ENCODE measurements at regions not wholly inside any gene's neighbourhood (a gene's known extent, or its start where the extent isn't known, plus 50 kb on each side); places are given as distances from the start of the nearest gene placed in this dataset.

DNA sequence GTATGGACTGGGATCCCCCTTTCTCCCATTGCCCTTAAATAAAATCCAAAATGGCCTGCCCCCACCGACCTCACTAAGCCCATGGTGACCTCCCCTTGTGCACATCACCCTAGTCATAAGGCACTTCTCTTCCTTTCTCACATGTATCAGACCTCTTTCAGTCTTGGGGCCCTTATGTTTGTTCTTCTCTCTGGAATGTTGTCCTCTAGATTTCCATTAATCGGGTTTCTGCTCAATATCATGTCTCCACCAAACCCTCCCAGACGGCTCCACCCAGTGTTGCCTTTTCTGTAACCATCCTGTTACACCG lies 196.3 kb downstream of the ERCC6L2 start:
- intact Hi-C loops (cut with DNase I; ENCODE audit: low total_unique reads): no loop called here
- DNase-seq: no peak
- TF ChIP-seq, protein P1, sequence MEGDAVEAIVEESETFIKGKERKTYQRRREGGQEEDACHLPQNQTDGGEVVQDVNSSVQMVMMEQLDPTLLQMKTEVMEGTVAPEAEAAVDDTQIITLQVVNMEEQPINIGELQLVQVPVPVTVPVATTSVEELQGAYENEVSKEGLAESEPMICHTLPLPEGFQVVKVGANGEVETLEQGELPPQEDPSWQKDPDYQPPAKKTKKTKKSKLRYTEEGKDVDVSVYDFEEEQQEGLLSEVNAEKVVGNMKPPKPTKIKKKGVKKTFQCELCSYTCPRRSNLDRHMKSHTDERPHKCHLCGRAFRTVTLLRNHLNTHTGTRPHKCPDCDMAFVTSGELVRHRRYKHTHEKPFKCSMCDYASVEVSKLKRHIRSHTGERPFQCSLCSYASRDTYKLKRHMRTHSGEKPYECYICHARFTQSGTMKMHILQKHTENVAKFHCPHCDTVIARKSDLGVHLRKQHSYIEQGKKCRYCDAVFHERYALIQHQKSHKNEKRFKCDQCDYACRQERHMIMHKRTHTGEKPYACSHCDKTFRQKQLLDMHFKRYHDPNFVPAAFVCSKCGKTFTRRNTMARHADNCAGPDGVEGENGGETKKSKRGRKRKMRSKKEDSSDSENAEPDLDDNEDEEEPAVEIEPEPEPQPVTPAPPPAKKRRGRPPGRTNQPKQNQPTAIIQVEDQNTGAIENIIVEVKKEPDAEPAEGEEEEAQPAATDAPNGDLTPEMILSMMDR (IDR thresholded peaks at IDR 0.05 in 8 of 11, conservative IDR thresholded peaks at IDR 0.05 in 3 of 11): peak in 2 of 11 experiments; percentile 2 to 10
- no peak for TF ChIP-seq POLR2AphosphoS5 (IDR thresholded peaks at IDR 0.05)
- Histone ChIP-seq H3K4me1 (no peaks in the 10 kb centered on the region), H3K27ac (no peak overlapping the region), H3K27me3 (replicated peaks in 1 of 7) (peaks cover 0 to 3% (median 0%) of the 10 kb centered on the region in 7 donors), H3K9me3 (no peaks in the 10 kb centered on the region), H3K36me3 (no peaks in the 10 kb centered on the region), H3K4me3 (no peak overlapping the region)
- 74 to 86% (median 82%) methylated on average over 4 of the region's 4 CpGs for WGBS, 5 donors

DNA sequence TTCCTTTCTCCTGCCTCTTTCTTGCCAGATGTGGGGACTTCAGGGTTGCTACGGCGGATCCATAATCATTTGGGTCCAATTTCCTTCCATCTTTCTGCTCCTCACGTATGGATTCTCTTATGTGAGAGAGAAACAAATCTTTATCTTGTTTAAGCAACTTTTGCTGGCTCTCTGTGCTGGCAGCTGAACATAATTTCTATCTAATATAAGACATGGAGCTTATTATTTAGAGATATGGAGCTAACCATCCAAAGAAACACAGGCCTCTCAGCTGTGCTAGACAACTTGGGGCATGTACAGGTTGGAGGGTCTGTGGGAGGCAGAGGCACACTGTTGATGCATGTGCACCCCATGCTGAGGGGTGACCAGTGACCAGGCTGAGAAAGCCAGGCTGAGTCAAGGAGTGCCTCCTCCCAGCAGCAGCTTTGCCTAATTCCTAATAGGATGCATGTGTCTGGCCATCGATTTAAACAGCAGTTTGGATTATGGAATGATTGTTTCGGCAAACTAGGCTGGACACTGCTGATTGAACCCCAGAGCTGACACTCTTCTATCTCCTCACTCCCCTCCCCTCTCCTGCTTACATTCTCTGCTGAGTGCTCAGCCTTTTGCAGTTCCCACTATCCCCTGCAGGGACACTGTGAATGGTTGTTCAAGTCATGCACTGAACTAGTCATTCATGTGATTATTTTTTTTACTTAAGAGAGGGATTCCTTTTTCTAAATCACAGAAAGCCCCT lies 195.8 kb downstream of the ERCC6L2 start:
- H3K9me3 ChIP-seq: no peaks in the 10 kb centered on the region
- 79 to 94% (median 86%) methylated on average over 5 of the region's 5 CpGs for WGBS, 5 donors
- no peaks in the 10 kb centered on the region for H3K4me1 ChIP-seq
- no peak overlapping the region for H3K4me3 ChIP-seq
- H3K36me3 ChIP-seq: no peaks in the 10 kb centered on the region
- peaks cover 0 to 3% (median 0%) of the 10 kb centered on the region in 7 donors for H3K27me3 ChIP-seq (replicated peaks in 1 of 7)
- no peak for DNase-seq
- TF ChIP-seq, protein P1 (IDR thresholded peaks at IDR 0.05 in 8 of 11, conservative IDR thresholded peaks at IDR 0.05 in 3 of 11): peak in 8 of 11 experiments; percentile 22 to 60 (median 38)
- TF ChIP-seq POLR2AphosphoS5 (IDR thresholded peaks at IDR 0.05): no peak
- TF ChIP-seq POLR2A (IDR thresholded peaks at IDR 0.05): no peak
- intact Hi-C loops (cut with DNase I; ENCODE audit: low total_unique reads): no loop called here
- no peak overlapping the region for H3K27ac ChIP-seq

DNA sequence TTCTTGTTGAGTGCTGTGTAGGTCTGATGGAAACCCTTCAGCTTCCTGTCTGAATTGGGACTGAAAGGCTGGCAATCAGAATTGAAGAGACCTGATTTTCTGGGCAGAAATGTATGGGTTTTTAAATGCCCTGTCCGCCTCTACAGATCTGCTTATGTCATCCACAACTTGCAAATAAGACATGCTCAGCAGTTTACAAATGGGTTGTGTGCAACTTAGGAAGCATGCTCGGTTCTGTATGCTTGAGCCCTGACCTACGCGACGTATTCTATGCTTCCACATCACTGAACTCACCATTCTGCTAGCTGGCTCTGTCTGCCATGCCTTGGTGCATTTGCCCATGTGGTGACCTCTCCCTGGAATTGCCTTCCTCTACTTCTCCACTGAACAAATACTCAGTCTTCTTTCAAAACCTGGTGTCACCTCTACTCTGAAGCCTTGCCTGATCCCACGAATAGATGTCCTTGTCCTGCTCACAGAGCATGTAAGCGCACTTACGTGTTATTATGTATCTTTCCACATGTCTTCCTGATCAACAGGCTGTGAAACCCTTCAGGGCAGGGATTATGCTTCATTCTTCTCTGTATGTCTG lies 194.2 kb downstream of the ERCC6L2 start:
- peaks cover 0 to 3% (median 0%) of the 10 kb centered on the region in 7 donors for H3K27me3 ChIP-seq (replicated peaks in 1 of 7)
- WGBS, 5 donors: 91 to 95% (median 94%) methylated on average over 8 of the region's 8 CpGs

GRCh38 chr9:96068511-96068910 lies 193.0 kb downstream of the ERCC6L2 start:
- Histone ChIP-seq H3K4me1 (no peaks in the 10 kb centered on the region), H3K9me3 (no peaks in the 10 kb centered on the region), H3K27ac (no peak overlapping the region), H3K4me3 (no peak overlapping the region), H3K27me3 (replicated peaks in 1 of 7) (peaks cover 0 to 3% (median 0%) of the 10 kb centered on the region in 7 donors), H3K36me3 (no peaks in the 10 kb centered on the region)
- TF ChIP-seq POLR2AphosphoS5 (IDR thresholded peaks at IDR 0.05) (no peak), POLR2A (IDR thresholded peaks at IDR 0.05) (no peak)
- TF ChIP-seq, protein P1 (IDR thresholded peaks at IDR 0.05 in 8 of 11, conservative IDR thresholded peaks at IDR 0.05 in 3 of 11): no peak
- intact Hi-C loops (cut with DNase I; ENCODE audit: low total_unique reads): no loop called here
- no peak for DNase-seq
- 78 to 94% (median 87%) methylated on average over 11 of the region's 11 CpGs for WGBS, 5 donors

More for the DNA sequence above, 194.2 kb downstream of the ERCC6L2 start:
- no peaks in the 10 kb centered on the region for H3K36me3 ChIP-seq
- no peak for TF ChIP-seq POLR2AphosphoS5 (IDR thresholded peaks at IDR 0.05)
- TF ChIP-seq POLR2A (IDR thresholded peaks at IDR 0.05): no peak
- TF ChIP-seq, protein P1 (IDR thresholded peaks at IDR 0.05 in 8 of 11, conservative IDR thresholded peaks at IDR 0.05 in 3 of 11): no peak
- no peaks in the 10 kb centered on the region for H3K9me3 ChIP-seq
- H3K4me1 ChIP-seq: no peaks in the 10 kb centered on the region
- intact Hi-C loops (cut with DNase I; ENCODE audit: low total_unique reads): no loop called here
- no peak overlapping the region for H3K4me3 ChIP-seq
- no peak overlapping the region for H3K27ac ChIP-seq
- no peak for DNase-seq

Data from spleen (tissue), 11 donors.